Activated CD4-positive, alpha-beta memory T cell treated with anti-CD3 and anti-CD28 coated beads for 36 hours (primary cell): ENCODE measurements at regions not wholly inside any gene's neighbourhood (a gene's known extent, or its start where the extent isn't known, plus 50 kb on each side); places are given as distances from the start of the nearest gene placed in this dataset.

ENCODE experiments used
- CTCF ChIA-PET: fragments of 350-600 bp; sonication (Branson Sonifier 250); formaldehyde crosslinking; loops from one replicate; lab custom pipeline; 2021; ENCODE audit warnings: antibody characterized with exemption, inconsistent platforms; lab: Charles Lee
- POLR2A ChIA-PET: fragments of 350-600 bp; sonication (Branson Sonifier 250); formaldehyde crosslinking; loops from one replicate; lab custom pipeline; 2021; ENCODE audit warnings: antibody characterized with exemption; lab: Charles Lee
- DNase-seq: peaks from one replicate; pipeline ENCODE4 v3.0.0-alpha.2; 2020
- H3K27ac Mint-ChIP-seq: one replicate; pipeline ENCODE4 v1.8.0; 2021; ENCODE audit warnings: mixed read lengths
- H3K27me3 Mint-ChIP-seq: one replicate; pipeline ENCODE4 v1.8.0; 2021; ENCODE audit warnings: mixed read lengths
- H3K36me3 Mint-ChIP-seq: one replicate; pipeline ENCODE4 v1.8.0; 2021; ENCODE audit warnings: mixed read lengths
- H3K4me1 Mint-ChIP-seq: one replicate; pipeline ENCODE4 v1.8.0; 2021; ENCODE audit warnings: low read depth, mixed read lengths
- H3K4me3 Mint-ChIP-seq: one replicate; pipeline ENCODE4 v1.8.0; 2021; ENCODE audit warnings: mild to moderate bottlenecking, mixed read lengths
- H3K9me3 Mint-ChIP-seq: one replicate; pipeline ENCODE4 v1.8.0; 2021; ENCODE audit warnings: mixed read lengths
- intact Hi-C: fragments of 100-400 bp; cut with micrococcal nuclease; formaldehyde crosslinking; loops from one replicate; pipeline ENCODE4 v1.15.1; 2023

GRCh38 chr4:60315586-60315985 lies 884.5 kb upstream of the ADGRL3 start:
- intact Hi-C loops: no loop called here
- Mint-ChIP-seq H3K36me3 (no peaks in the 10 kb centered on the region), H3K27ac (no peak overlapping the region), H3K27me3 (no peaks in the 10 kb centered on the region), H3K9me3 (peaks cover 21% of the 10 kb centered on the region), H3K4me3 (no peak overlapping the region), H3K4me1 (no peaks in the 10 kb centered on the region)
- CTCF ChIA-PET: no interaction called here
- no peak for DNase-seq
- POLR2A ChIA-PET: no interaction called here

- intact Hi-C loops: no loop called here
- no peak for DNase-seq
- H3K27me3 Mint-ChIP-seq: no peaks in the 10 kb centered on the region
- CTCF ChIA-PET: no interaction called here
- no peaks in the 10 kb centered on the region for H3K4me1 Mint-ChIP-seq
- peaks cover 13% of the 10 kb centered on the region for H3K9me3 Mint-ChIP-seq
- H3K36me3 Mint-ChIP-seq: no peaks in the 10 kb centered on the region
- POLR2A ChIA-PET: no interaction called here
- no peak overlapping the region for H3K27ac Mint-ChIP-seq
- H3K4me3 Mint-ChIP-seq: no peak overlapping the region
Measured at GRCh38 chr4:60326735-60327134, 873.4 kb upstream of the ADGRL3 start.

- no peak overlapping the region for H3K27ac Mint-ChIP-seq
- DNase-seq: no peak
- no peaks in the 10 kb centered on the region for H3K36me3 Mint-ChIP-seq
- no peaks in the 10 kb centered on the region for H3K4me1 Mint-ChIP-seq
- CTCF ChIA-PET: no interaction called here
- no peak overlapping the region for H3K4me3 Mint-ChIP-seq
- POLR2A ChIA-PET: no interaction called here
- no peaks in the 10 kb centered on the region for H3K27me3 Mint-ChIP-seq
- peaks cover 9% of the 10 kb centered on the region for H3K9me3 Mint-ChIP-seq
- intact Hi-C loops: no loop called here
Measured at GRCh38 chr4:60327651-60328050, 872.5 kb upstream of the ADGRL3 start.

GRCh38 chr4:60344908-60345307 lies 855.2 kb upstream of the ADGRL3 start:
- ChIA-PET CTCF (no interaction called here), POLR2A (no interaction called here)
- intact Hi-C loops: no loop called here
- Mint-ChIP-seq H3K9me3 (no peaks in the 10 kb centered on the region), H3K27me3 (no peaks in the 10 kb centered on the region), H3K4me3 (no peak overlapping the region), H3K4me1 (no peaks in the 10 kb centered on the region), H3K27ac (no peak overlapping the region), H3K36me3 (no peaks in the 10 kb centered on the region)
- DNase-seq: no peak

- Mint-ChIP-seq H3K27ac (no peak overlapping the region), H3K4me3 (no peak overlapping the region), H3K4me1 (no peaks in the 10 kb centered on the region), H3K9me3 (no peaks in the 10 kb centered on the region), H3K36me3 (no peaks in the 10 kb centered on the region), H3K27me3 (no peaks in the 10 kb centered on the region)
- intact Hi-C loops: no loop called here
- CTCF ChIA-PET: no interaction called here
- POLR2A ChIA-PET: no interaction called here
- no peak for DNase-seq
Measured at GRCh38 chr4:60345392-60345791, 854.7 kb upstream of the ADGRL3 start.

- Mint-ChIP-seq H3K27ac (no peak overlapping the region), H3K36me3 (no peaks in the 10 kb centered on the region), H3K27me3 (no peaks in the 10 kb centered on the region), H3K4me3 (no peak overlapping the region), H3K4me1 (no peaks in the 10 kb centered on the region), H3K9me3 (peaks cover 23% of the 10 kb centered on the region)
- DNase-seq: no peak
- CTCF ChIA-PET: no interaction called here
- POLR2A ChIA-PET: no interaction called here
- intact Hi-C loops: no loop called here
Measured at GRCh38 chr4:60359746-60360367, 840.3 kb upstream of the ADGRL3 start.

- no peaks in the 10 kb centered on the region for H3K36me3 Mint-ChIP-seq
- intact Hi-C loops: no loop called here
Measured at GRCh38 chr4:60365176-60365575, 835.0 kb upstream of the ADGRL3 start.

GRCh38 chr4:60366661-60367060 lies 833.5 kb upstream of the ADGRL3 start:
- intact Hi-C loops: no loop called here
- Mint-ChIP-seq H3K4me1 (no peaks in the 10 kb centered on the region), H3K4me3 (no peak overlapping the region), H3K36me3 (no peaks in the 10 kb centered on the region), H3K27ac (no peak overlapping the region), H3K9me3 (peaks cover 21% of the 10 kb centered on the region), H3K27me3 (no peaks in the 10 kb centered on the region)
- ChIA-PET POLR2A (no interaction called here), CTCF (no interaction called here)
- no peak for DNase-seq

More at GRCh38 chr4:60365176-60365575, 835.0 kb upstream of the ADGRL3 start:
- ChIA-PET POLR2A (no interaction called here), CTCF (no interaction called here)
- Mint-ChIP-seq H3K9me3 (peaks cover 26% of the 10 kb centered on the region), H3K4me1 (no peaks in the 10 kb centered on the region), H3K27ac (no peak overlapping the region), H3K4me3 (no peak overlapping the region), H3K27me3 (no peaks in the 10 kb centered on the region)
- no peak for DNase-seq

GRCh38 chr4:60368986-60369385 lies 831.1 kb upstream of the ADGRL3 start:
- peaks cover 29% of the 10 kb centered on the region for H3K9me3 Mint-ChIP-seq
- intact Hi-C loops: no loop called here
- no peaks in the 10 kb centered on the region for H3K27me3 Mint-ChIP-seq
- no peak overlapping the region for H3K4me3 Mint-ChIP-seq
- H3K27ac Mint-ChIP-seq: no peak overlapping the region
- no peak for DNase-seq
- H3K4me1 Mint-ChIP-seq: no peaks in the 10 kb centered on the region
- ChIA-PET POLR2A (no interaction called here), CTCF (no interaction called here)
- H3K36me3 Mint-ChIP-seq: no peaks in the 10 kb centered on the region

GRCh38 chr4:60378010-60378409 lies 822.1 kb upstream of the ADGRL3 start:
- Mint-ChIP-seq H3K4me1 (no peaks in the 10 kb centered on the region), H3K4me3 (no peak overlapping the region), H3K27ac (no peak overlapping the region), H3K27me3 (no peaks in the 10 kb centered on the region), H3K36me3 (no peaks in the 10 kb centered on the region), H3K9me3 (peaks cover 23% of the 10 kb centered on the region)
- CTCF ChIA-PET: no interaction called here
- POLR2A ChIA-PET: no interaction called here
- intact Hi-C loops: no loop called here
- DNase-seq: no peak

GRCh38 chr4:60384516-60384915 lies 815.6 kb upstream of the ADGRL3 start:
- POLR2A ChIA-PET: no interaction called here
- Mint-ChIP-seq H3K4me1 (no peaks in the 10 kb centered on the region), H3K9me3 (peaks cover 18% of the 10 kb centered on the region), H3K4me3 (no peak overlapping the region), H3K27me3 (no peaks in the 10 kb centered on the region), H3K36me3 (no peaks in the 10 kb centered on the region), H3K27ac (no peak overlapping the region)
- no peak for DNase-seq
- CTCF ChIA-PET: no interaction called here
- intact Hi-C loops: no loop called here

GRCh38 chr4:60389633-60390032 lies 810.5 kb upstream of the ADGRL3 start:
- no peak overlapping the region for H3K4me3 Mint-ChIP-seq
- no peaks in the 10 kb centered on the region for H3K27me3 Mint-ChIP-seq
- POLR2A ChIA-PET: no interaction called here
- H3K9me3 Mint-ChIP-seq: peaks cover 21% of the 10 kb centered on the region
- no peak overlapping the region for H3K27ac Mint-ChIP-seq
- CTCF ChIA-PET: no interaction called here
- no peak for DNase-seq
- no peaks in the 10 kb centered on the region for H3K4me1 Mint-ChIP-seq
- intact Hi-C loops: no loop called here
- no peaks in the 10 kb centered on the region for H3K36me3 Mint-ChIP-seq

- H3K27ac Mint-ChIP-seq: no peak overlapping the region
- CTCF ChIA-PET: interaction anchor here (0.7 kb wide), 1 partner anchor 86 kb away, joined by 5 read pairs; no protein-coding TSS in a partner anchor
- DNase-seq: no peak
Measured at GRCh38 chr4:60396341-60397049, 803.6 kb upstream of the ADGRL3 start.

More at GRCh38 chr4:60396341-60397049, 803.6 kb upstream of the ADGRL3 start:
- intact Hi-C loops: no loop called here
- Mint-ChIP-seq H3K27me3 (no peaks in the 10 kb centered on the region), H3K36me3 (no peaks in the 10 kb centered on the region), H3K4me3 (no peak overlapping the region), H3K9me3 (peaks cover 14% of the 10 kb centered on the region), H3K4me1 (no peaks in the 10 kb centered on the region)
- POLR2A ChIA-PET: no interaction called here
